Activated B cell treated with CpG ODN at 0.5 μM for 24 hours (primary cell): ENCODE measurements at regions not wholly inside any gene's neighbourhood (a gene's known extent, or its start where the extent isn't known, plus 50 kb on each side); places are given as distances from the start of the nearest gene placed in this dataset.

ENCODE experiments used
- ATAC-seq: fragments of 200-7000 bp; cut with Tn5 transposase; one replicate; pipeline ENCODE4 v1.10.0; 2021; ENCODE audit warnings: low read depth, mild to moderate bottlenecking, moderate library complexity
- CTCF ChIA-PET: fragments of 350-600 bp; sonication (Branson Sonifier 250); formaldehyde crosslinking; loops from one replicate; lab custom pipeline; 2021; ENCODE audit warnings: antibody characterized with exemption; lab: Charles Lee
- POLR2A ChIA-PET: fragments of 350-600 bp; sonication (Branson Sonifier 250); formaldehyde crosslinking; loops from one replicate; lab custom pipeline; 2021; ENCODE audit warnings: antibody characterized with exemption; lab: Charles Lee
- DNase-seq: peaks from one replicate; pipeline ENCODE4 v3.0.0; 2022
- H3K27ac Mint-ChIP-seq: one replicate; pipeline ENCODE4 v1.8.0; 2020; ENCODE audit warnings: mixed read lengths
- H3K27me3 Mint-ChIP-seq: one replicate; pipeline ENCODE4 v1.8.0; 2021; ENCODE audit warnings: mixed read lengths
- H3K36me3 Mint-ChIP-seq: one replicate; pipeline ENCODE4 v1.8.0; 2021; ENCODE audit warnings: low read depth, mixed read lengths
- H3K4me1 Mint-ChIP-seq: one replicate; pipeline ENCODE4 v1.8.0; 2021; ENCODE audit warnings: mixed read lengths
- H3K4me3 Mint-ChIP-seq: one replicate; pipeline ENCODE4 v1.8.0; 2020; ENCODE audit warnings: mild to moderate bottlenecking, mixed read lengths
- H3K9me3 Mint-ChIP-seq: one replicate; pipeline ENCODE4 v1.8.0; 2020; ENCODE audit warnings: mixed read lengths
- intact Hi-C: fragments of 100-400 bp; cut with micrococcal nuclease; formaldehyde crosslinking; loops from one replicate; pipeline ENCODE4 v1.15.1; 2024
- TF ChIP-seq, protein P1 (sequence below): fragments of 200-600 bp; IDR thresholded peaks from one replicate; pipeline ENCODE4 v1.8.0; 2022; ENCODE audit warnings: antibody characterized with exemption, mild to moderate bottlenecking

- Mint-ChIP-seq H3K4me1 (peaks cover 19% of the 10 kb centered on the region), H3K27ac (no peak overlapping the region), H3K4me3 (no peak overlapping the region), H3K27me3 (peaks cover 2% of the 10 kb centered on the region), H3K9me3 (no peaks in the 10 kb centered on the region), H3K36me3 (no peaks in the 10 kb centered on the region)
- ChIA-PET CTCF (no interaction called here), POLR2A (no interaction called here)
- intact Hi-C loops = no loop called here
- TF ChIP-seq, protein P1, sequence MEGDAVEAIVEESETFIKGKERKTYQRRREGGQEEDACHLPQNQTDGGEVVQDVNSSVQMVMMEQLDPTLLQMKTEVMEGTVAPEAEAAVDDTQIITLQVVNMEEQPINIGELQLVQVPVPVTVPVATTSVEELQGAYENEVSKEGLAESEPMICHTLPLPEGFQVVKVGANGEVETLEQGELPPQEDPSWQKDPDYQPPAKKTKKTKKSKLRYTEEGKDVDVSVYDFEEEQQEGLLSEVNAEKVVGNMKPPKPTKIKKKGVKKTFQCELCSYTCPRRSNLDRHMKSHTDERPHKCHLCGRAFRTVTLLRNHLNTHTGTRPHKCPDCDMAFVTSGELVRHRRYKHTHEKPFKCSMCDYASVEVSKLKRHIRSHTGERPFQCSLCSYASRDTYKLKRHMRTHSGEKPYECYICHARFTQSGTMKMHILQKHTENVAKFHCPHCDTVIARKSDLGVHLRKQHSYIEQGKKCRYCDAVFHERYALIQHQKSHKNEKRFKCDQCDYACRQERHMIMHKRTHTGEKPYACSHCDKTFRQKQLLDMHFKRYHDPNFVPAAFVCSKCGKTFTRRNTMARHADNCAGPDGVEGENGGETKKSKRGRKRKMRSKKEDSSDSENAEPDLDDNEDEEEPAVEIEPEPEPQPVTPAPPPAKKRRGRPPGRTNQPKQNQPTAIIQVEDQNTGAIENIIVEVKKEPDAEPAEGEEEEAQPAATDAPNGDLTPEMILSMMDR = no peak
- DNase-seq (no peak), ATAC-seq (no peak)
These were observed 66.8 kb upstream of the RAD23B start for GRCh38 chr9:107216329-107216728.

DNA sequence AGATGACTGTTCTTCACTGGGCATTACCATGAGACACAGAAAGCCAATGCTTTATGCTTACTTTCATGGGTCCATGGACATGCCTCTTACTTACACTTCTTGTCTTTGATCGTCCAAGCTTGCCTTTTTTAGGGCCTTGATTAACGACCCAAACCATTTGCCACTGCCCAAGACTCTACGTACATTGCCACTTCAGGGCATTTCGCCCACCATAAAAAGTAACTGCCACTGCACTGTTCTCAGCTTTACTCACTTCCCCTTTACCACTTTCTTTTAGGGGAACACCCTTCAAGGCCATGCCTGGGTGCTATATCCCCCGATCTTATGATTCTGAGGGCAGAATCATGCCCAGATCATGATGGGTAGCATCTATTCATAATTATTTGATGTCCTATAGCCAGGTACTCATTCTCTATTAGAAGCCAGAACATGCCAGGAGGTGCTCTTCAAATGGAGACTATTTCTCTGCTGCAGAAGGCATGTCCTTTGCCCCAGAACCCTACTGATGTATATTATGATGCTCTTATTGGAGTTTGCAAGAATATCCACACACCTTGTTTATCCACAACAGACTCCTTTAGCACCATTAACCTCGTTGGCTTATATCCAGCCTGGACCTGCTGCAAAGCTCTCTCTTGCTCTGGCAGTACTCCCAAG, 64.1 kb upstream of the RAD23B start:
- ChIA-PET POLR2A (no interaction called here), CTCF (interaction anchor here (1.1 kb wide), 1 partner anchor 65 kb away, joined by 3 read pairs; no protein-coding TSS in a partner anchor)
- Mint-ChIP-seq H3K4me1 (peaks cover 12% of the 10 kb centered on the region), H3K27me3 (peaks cover 8% of the 10 kb centered on the region), H3K27ac (no peak overlapping the region), H3K4me3 (no peak overlapping the region), H3K9me3 (no peaks in the 10 kb centered on the region), H3K36me3 (no peaks in the 10 kb centered on the region)
- DNase-seq = no peak
- TF ChIP-seq, protein P1 = no peak
- peak; percentile 87 for ATAC-seq
- intact Hi-C loops = loop anchor here (2.0 kb wide), 1 partner anchor 20 kb away; no protein-coding TSS in a partner anchor

DNA sequence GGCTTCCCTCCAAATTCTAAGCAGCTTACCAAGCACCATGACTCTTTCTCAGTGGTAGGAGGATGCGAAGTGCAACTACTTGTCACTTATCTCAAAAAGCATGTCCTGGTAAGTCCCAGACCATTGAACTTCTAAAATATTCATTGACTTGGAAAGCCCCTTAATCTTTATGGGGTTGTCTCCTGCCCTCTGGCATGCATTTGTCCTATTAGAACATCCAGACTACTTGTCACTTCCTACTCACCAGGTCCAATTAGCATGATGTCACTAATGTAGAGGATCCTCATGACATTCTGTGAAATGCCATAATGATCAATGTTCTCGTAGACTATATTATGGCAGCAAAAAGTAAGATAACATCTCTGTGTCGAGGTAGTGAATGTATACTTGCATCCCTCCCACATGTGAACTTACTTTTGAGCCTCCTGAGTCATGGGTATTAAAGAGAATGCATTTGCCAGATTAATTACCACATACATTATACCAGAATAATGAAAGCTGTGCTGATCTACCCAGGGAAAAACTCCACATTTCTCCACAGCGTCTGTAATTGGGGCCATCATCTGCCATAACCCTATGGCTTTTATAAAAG, 63.5 kb upstream of the RAD23B start:
- ChIA-PET POLR2A (no interaction called here), CTCF (interaction anchor here (1.1 kb wide), 1 partner anchor 64 kb away, joined by 3 read pairs; no protein-coding TSS in a partner anchor)
- Mint-ChIP-seq H3K9me3 (no peaks in the 10 kb centered on the region), H3K27me3 (peaks cover 8% of the 10 kb centered on the region), H3K4me3 (no peak overlapping the region), H3K4me1 (peaks cover 12% of the 10 kb centered on the region), H3K36me3 (no peaks in the 10 kb centered on the region), H3K27ac (no peak overlapping the region)
- intact Hi-C loops = loop anchor here (2.0 kb wide), 1 partner anchor 19 kb away; no protein-coding TSS in a partner anchor
- DNase-seq = no peak
- ATAC-seq = no peak
- TF ChIP-seq, protein P1 = no peak

GRCh38 chr9:107221321-107221720, 61.8 kb upstream of the RAD23B start:
- DNase-seq = no peak
- Mint-ChIP-seq H3K9me3 (no peaks in the 10 kb centered on the region), H3K27ac (no peak overlapping the region), H3K27me3 (peaks cover 16% of the 10 kb centered on the region), H3K4me3 (no peak overlapping the region), H3K36me3 (no peaks in the 10 kb centered on the region), H3K4me1 (peaks cover 12% of the 10 kb centered on the region)
- ATAC-seq = no peak
- CTCF ChIA-PET = no interaction called here
- intact Hi-C loops = no loop called here
- TF ChIP-seq, protein P1 = no peak
- POLR2A ChIA-PET = interaction anchor here (0.5 kb wide), 1 partner anchor 39 kb away, joined by 4 read pairs; no protein-coding TSS in a partner anchor

GRCh38 chr9:107222020-107222522, 61.0 kb upstream of the RAD23B start:
- Mint-ChIP-seq H3K4me1 (peaks cover 12% of the 10 kb centered on the region), H3K36me3 (no peaks in the 10 kb centered on the region), H3K9me3 (no peaks in the 10 kb centered on the region), H3K4me3 (no peak overlapping the region), H3K27me3 (peaks cover 19% of the 10 kb centered on the region), H3K27ac (no peak overlapping the region)
- DNase-seq (no peak), ATAC-seq (no peak)
- intact Hi-C loops = no loop called here
- ChIA-PET CTCF (no interaction called here), POLR2A (no interaction called here)
- TF ChIP-seq, protein P1 = no peak
